ENCODE measurements at regions not wholly inside any gene's neighbourhood (a gene's known extent, or its start where the extent isn't known, plus 50 kb on each side); places are given as distances from the start of the nearest gene placed in this dataset.

DNA sequence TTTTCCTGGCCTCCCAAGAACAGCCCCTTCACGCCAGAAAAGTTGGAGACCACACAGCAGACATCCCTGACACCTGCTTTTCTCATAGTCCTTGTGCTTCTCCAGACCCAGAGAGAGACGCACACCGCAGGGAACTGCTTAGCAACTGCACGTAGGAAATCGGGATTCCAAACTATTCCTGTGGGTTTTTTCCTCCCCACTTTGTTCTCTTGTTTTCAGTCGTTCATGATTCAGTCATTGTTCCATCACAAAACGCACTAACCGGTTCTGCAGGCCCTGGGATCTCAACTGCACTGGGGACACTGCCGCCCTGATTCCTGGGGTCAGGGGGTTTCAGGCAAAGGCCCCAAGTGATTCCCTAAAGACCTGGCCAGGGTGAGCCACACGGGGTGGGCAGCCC, 588.0 kb upstream of the KLF4 start:
- no peak overlapping the region for H3K4me3 ChIP-seq (ENCODE audit: low read depth, low read length)
- FAIRE-seq (peak; percentile 70), DNase-seq (ENCODE audit: low read depth) (peak; percentile 47)
- H3K36me3 ChIP-seq (ENCODE audit: control insufficient read depth, insufficient read depth, low read length): no peaks in the 10 kb centered on the region
- no peaks in the 10 kb centered on the region for H3K27me3 ChIP-seq (ENCODE audit: control insufficient read depth, insufficient read depth, low read length)
- no peak for TF ChIP-seq CTCF (IDR thresholded peaks at IDR 0.05; ENCODE audit: insufficient read depth, low read length, severe bottlenecking)

DNA sequence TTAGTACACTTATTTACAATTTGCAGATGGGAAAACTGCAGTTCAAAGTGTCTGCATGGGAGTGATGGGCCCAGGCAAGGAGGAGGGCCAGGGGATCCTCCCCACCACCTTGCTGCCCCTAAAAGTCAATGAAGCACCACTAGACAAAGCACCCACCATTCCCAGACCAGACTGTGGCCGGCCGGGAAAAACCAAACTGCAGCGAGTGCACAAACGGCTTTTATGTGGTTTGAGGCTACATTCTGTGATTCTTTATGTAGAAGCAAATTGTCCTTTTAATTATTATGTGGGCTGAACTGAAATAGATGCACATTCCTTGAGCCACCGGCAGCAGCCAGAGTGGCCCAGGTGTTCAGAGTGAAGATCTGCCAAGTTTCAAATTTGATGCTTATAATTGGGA, 585.3 kb upstream of the KLF4 start:
- Histone ChIP-seq H3K27me3 (ENCODE audit: control insufficient read depth, insufficient read depth, low read length) (no peaks in the 10 kb centered on the region), H3K4me3 (ENCODE audit: low read depth, low read length) (no peak overlapping the region), H3K36me3 (ENCODE audit: control insufficient read depth, insufficient read depth, low read length) (no peaks in the 10 kb centered on the region)
- FAIRE-seq (no peak), DNase-seq (ENCODE audit: low read depth) (no peak)
- no peak for TF ChIP-seq CTCF (IDR thresholded peaks at IDR 0.05; ENCODE audit: insufficient read depth, low read length, severe bottlenecking)

- TF ChIP-seq CTCF (IDR thresholded peaks at IDR 0.05; ENCODE audit: insufficient read depth, low read length, severe bottlenecking): no peak
- no peaks in the 10 kb centered on the region for H3K27me3 ChIP-seq (ENCODE audit: control insufficient read depth, insufficient read depth, low read length)
- no peaks in the 10 kb centered on the region for H3K36me3 ChIP-seq (ENCODE audit: control insufficient read depth, insufficient read depth, low read length)
- DNase-seq (ENCODE audit: low read depth) (no peak), FAIRE-seq (no peak)
- no peak overlapping the region for H3K4me3 ChIP-seq (ENCODE audit: low read depth, low read length)
These were observed 584.3 kb upstream of the KLF4 start for GRCh38 chr9:108073823-108074222.

DNA sequence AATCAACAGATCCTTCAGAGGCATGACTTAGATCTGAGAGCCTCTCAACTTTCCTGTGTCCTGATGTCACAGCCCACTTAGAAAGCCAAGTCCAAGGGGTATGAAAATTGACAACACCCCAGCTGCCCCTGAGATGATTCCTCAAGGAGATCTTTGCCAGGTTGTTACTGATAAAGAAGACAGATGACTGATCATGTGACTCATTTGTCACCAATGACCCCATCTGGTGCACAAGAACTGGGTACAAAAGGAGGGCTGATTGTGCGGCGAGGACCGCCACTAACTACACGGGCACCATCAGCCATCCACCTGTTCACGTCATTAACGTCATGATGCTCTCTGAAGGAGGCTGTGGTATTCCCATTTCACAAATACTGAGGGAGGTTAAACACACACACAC, 583.2 kb upstream of the KLF4 start:
- no peaks in the 10 kb centered on the region for H3K36me3 ChIP-seq (ENCODE audit: control insufficient read depth, insufficient read depth, low read length)
- H3K4me3 ChIP-seq (ENCODE audit: low read depth, low read length): no peak overlapping the region
- DNase-seq (ENCODE audit: low read depth) (no peak), FAIRE-seq (no peak)
- TF ChIP-seq CTCF (IDR thresholded peaks at IDR 0.05; ENCODE audit: insufficient read depth, low read length, severe bottlenecking): no peak
- H3K27me3 ChIP-seq (ENCODE audit: control insufficient read depth, insufficient read depth, low read length): no peaks in the 10 kb centered on the region

- no peak for TF ChIP-seq CTCF (IDR thresholded peaks at IDR 0.05; ENCODE audit: insufficient read depth, low read length, severe bottlenecking)
- no peaks in the 10 kb centered on the region for H3K27me3 ChIP-seq (ENCODE audit: control insufficient read depth, insufficient read depth, low read length)
- no peak overlapping the region for H3K4me3 ChIP-seq (ENCODE audit: low read depth, low read length)
- FAIRE-seq (no peak), DNase-seq (ENCODE audit: low read depth) (no peak)
- H3K36me3 ChIP-seq (ENCODE audit: control insufficient read depth, insufficient read depth, low read length): no peaks in the 10 kb centered on the region
These were observed 581.3 kb upstream of the KLF4 start for GRCh38 chr9:108070861-108071260.

DNA sequence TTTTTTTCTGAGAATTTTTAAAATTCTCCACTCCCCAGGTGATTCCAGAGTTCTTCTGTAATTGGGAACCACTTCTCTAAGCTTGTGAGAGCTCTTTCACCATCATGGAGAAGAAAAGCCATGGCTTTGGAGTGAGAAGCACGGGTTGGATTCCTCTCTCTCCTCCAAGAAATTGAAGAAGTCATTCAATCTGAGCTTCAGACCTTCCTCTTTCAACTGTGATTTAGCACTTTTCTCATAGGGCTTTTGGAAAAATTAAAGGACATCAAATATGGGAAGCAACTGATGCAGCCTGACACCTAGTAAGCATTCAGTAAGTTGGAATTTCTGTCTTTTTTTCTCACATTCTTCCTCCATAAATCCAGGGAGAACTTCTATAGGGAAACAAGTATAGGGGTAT, 580.4 kb upstream of the KLF4 start:
- DNase-seq (ENCODE audit: low read depth) (no peak), FAIRE-seq (no peak)
- no peaks in the 10 kb centered on the region for H3K36me3 ChIP-seq (ENCODE audit: control insufficient read depth, insufficient read depth, low read length)
- H3K27me3 ChIP-seq (ENCODE audit: control insufficient read depth, insufficient read depth, low read length): no peaks in the 10 kb centered on the region
- no peak overlapping the region for H3K4me3 ChIP-seq (ENCODE audit: low read depth, low read length)
- no peak for TF ChIP-seq CTCF (IDR thresholded peaks at IDR 0.05; ENCODE audit: insufficient read depth, low read length, severe bottlenecking)

Measured in bronchial epithelial cell (primary cell).